Glutamatergic neuron (in vitro differentiated cells): ENCODE measurements at regions not wholly inside any gene's neighbourhood (a gene's known extent, or its start where the extent isn't known, plus 50 kb on each side); places are given as distances from the start of the nearest gene placed in this dataset.
"Not testable (repeated sequence)": the region's sequence is repeated elsewhere in the genome, so short reads cannot be mapped to it uniquely, and the experiment has no call there.

Experiments
- DNase-seq: peaks from one replicate; pipeline ENCODE4 v3.0.0; 2022
- H3K27ac Mint-ChIP-seq: one replicate; pipeline ENCODE4 v1.8.0; 2020; ENCODE audit warnings: mild to moderate bottlenecking, mixed read lengths, inconsistent platforms; ENCODE audit not compliant: unreplicated experiment
- H3K27me3 Mint-ChIP-seq: one replicate; pipeline ENCODE4 v1.8.0; 2020; ENCODE audit warnings: mild to moderate bottlenecking, moderate library complexity, mixed read lengths, inconsistent platforms; ENCODE audit not compliant: unreplicated experiment
- H3K36me3 Mint-ChIP-seq: one replicate; pipeline ENCODE4 v1.8.0; 2020; ENCODE audit warnings: mild to moderate bottlenecking, mixed read lengths, inconsistent platforms; ENCODE audit not compliant: unreplicated experiment
- H3K4me1 Mint-ChIP-seq: one replicate; pipeline ENCODE4 v1.8.0; 2020; ENCODE audit warnings: mild to moderate bottlenecking, low read depth, mixed read lengths, inconsistent platforms; ENCODE audit not compliant: unreplicated experiment
- H3K4me3 Mint-ChIP-seq: one replicate; pipeline ENCODE4 v1.8.0; 2020; ENCODE audit warnings: mild to moderate bottlenecking, mixed read lengths, inconsistent platforms; ENCODE audit not compliant: unreplicated experiment
- H3K9me3 Mint-ChIP-seq: one replicate; pipeline ENCODE4 v1.8.0; 2020; ENCODE audit warnings: mild to moderate bottlenecking, moderate library complexity, mixed read lengths, inconsistent platforms; ENCODE audit not compliant: unreplicated experiment
- CTCF ChIP-seq: fragments of 200-600 bp; sonication (generic); IDR thresholded peaks from one replicate; pipeline ENCODE4 v1.5.0; 2021; ENCODE audit not compliant: partially characterized antibody, unreplicated experiment

- H3K36me3 Mint-ChIP-seq, result no peaks in the 10 kb centered on the region
- no peak for TF ChIP-seq CTCF
- H3K4me3 Mint-ChIP-seq, result no peak overlapping the region
- H3K27me3 Mint-ChIP-seq, result peaks cover 2% of the 10 kb centered on the region
- no peak overlapping the region for H3K27ac Mint-ChIP-seq
- peaks cover 6% of the 10 kb centered on the region for H3K4me1 Mint-ChIP-seq
- DNase-seq, result no peak
- no peaks in the 10 kb centered on the region for H3K9me3 Mint-ChIP-seq
These were observed 170.6 kb upstream of the SOX6 start for GRCh38 chr11:16526947-16527346.

GRCh38 chr11:16520713-16521112 lies 164.4 kb upstream of the SOX6 start:
- H3K4me3 Mint-ChIP-seq, H3K4me1 Mint-ChIP-seq: not testable (repeated sequence)

GRCh38 chr11:16512899-16513241 lies 156.5 kb upstream of the SOX6 start:
- Mint-ChIP-seq H3K27me3 (no peaks in the 10 kb centered on the region), H3K4me1 (peaks cover 6% of the 10 kb centered on the region), H3K4me3 (no peak overlapping the region), H3K9me3 (no peaks in the 10 kb centered on the region), H3K27ac (no peak overlapping the region), H3K36me3 (no peaks in the 10 kb centered on the region)
- DNase-seq, result no peak
- no peak for TF ChIP-seq CTCF

More at GRCh38 chr11:16520713-16521112, 164.4 kb upstream of the SOX6 start:
- DNase-seq, H3K36me3 Mint-ChIP-seq, H3K27me3 Mint-ChIP-seq, H3K27ac Mint-ChIP-seq, H3K9me3 Mint-ChIP-seq: not testable (repeated sequence)

GRCh38 chr11:16512198-16512898 lies 156.0 kb upstream of the SOX6 start:
- no peak overlapping the region for H3K27ac Mint-ChIP-seq
- no peak for DNase-seq
- TF ChIP-seq CTCF, result no peak
- H3K4me3 Mint-ChIP-seq, result no peak overlapping the region
- peaks cover 6% of the 10 kb centered on the region for H3K4me1 Mint-ChIP-seq
- no peaks in the 10 kb centered on the region for H3K27me3 Mint-ChIP-seq
- no peaks in the 10 kb centered on the region for H3K9me3 Mint-ChIP-seq
- H3K36me3 Mint-ChIP-seq, result no peaks in the 10 kb centered on the region

- no peak for DNase-seq
- Mint-ChIP-seq H3K4me1 (peaks cover 6% of the 10 kb centered on the region), H3K27ac (peak overlapping the region; percentile 1), H3K9me3 (no peaks in the 10 kb centered on the region), H3K36me3 (no peaks in the 10 kb centered on the region), H3K27me3 (no peaks in the 10 kb centered on the region), H3K4me3 (no peak overlapping the region)
- TF ChIP-seq CTCF, result no peak
These were observed 155.1 kb upstream of the SOX6 start for GRCh38 chr11:16511116-16512114.
